CD14-positive monocyte (primary cell): ENCODE measurements at regions not wholly inside any gene's neighbourhood (a gene's known extent, or its start where the extent isn't known, plus 50 kb on each side); places are given as distances from the start of the nearest gene placed in this dataset.

Source experiments
- DNase-seq, 3 donors: peaks; one replicate each; pipeline ENCODE4 v3.0.0-alpha.2; 2011 to 2022
- H2AFZ ChIP-seq: 2 replicates; pipeline ENCODE4 v1.6.0; 2012; ENCODE audit warnings: mild to moderate bottlenecking, low read depth, low read length, inconsistent platforms; ENCODE audit not compliant: insufficient read depth, poor library complexity, severe bottlenecking
- H3K27ac ChIP-seq, 2 donors: 1 replicate in 1 of 2; 2 replicates in 1 of 2; pipeline ENCODE4 v1.5.1; 2012 to 2013; ENCODE audit warnings: low read length in 2 of 2, control low read depth in 1 of 2, inconsistent platforms in 1 of 2, low read depth in 1 of 2, mild to moderate bottlenecking in 1 of 2
- H3K27me3 ChIP-seq, 2 donors: one replicate each; pipeline versions ENCODE4 v1.6.0 to v1.6.1; 2011 to 2013; ENCODE audit warnings: low read length in 2 of 2; ENCODE audit not compliant: control insufficient read depth in 2 of 2, insufficient read depth in 2 of 2
- H3K36me3 ChIP-seq, 2 donors: replicated peaks in 1 of 2; 1 replicate in 1 of 2; 2 replicates in 1 of 2; pipeline versions ENCODE4 v1.5.1 to v1.6.1; 2012 to 2013; ENCODE audit warnings: low read length in 2 of 2, control low read depth in 1 of 2, inconsistent platforms in 1 of 2, mild to moderate bottlenecking in 1 of 2; ENCODE audit not compliant: insufficient read depth in 2 of 2, control insufficient read depth in 1 of 2
- H3K4me1 ChIP-seq, 2 donors: 1 replicate in 1 of 2; 2 replicates in 1 of 2; pipeline versions ENCODE4 v1.5.1 to v1.6.1; 2012 to 2013; ENCODE audit warnings: low read length in 2 of 2, control low read depth in 1 of 2, inconsistent platforms in 1 of 2, mild to moderate bottlenecking in 1 of 2, moderate library complexity in 1 of 2; ENCODE audit not compliant: insufficient read depth in 2 of 2, control insufficient read depth in 1 of 2
- H3K4me2 ChIP-seq: replicated peaks from 2 replicates; pipeline ENCODE3; 2012; ENCODE audit warnings: low read length, moderate library complexity, mild to moderate bottlenecking; ENCODE audit not compliant: poor library complexity, severe bottlenecking; ENCODE audit errors: extremely low read depth
- H3K4me3 ChIP-seq, 3 experiments: fragments of 200-600 bp in 1 of 3; sonication (generic) in 1 of 3; replicated peaks in 1 of 3; 1 replicate in 2 of 3; 2 replicates in 1 of 3; pipeline ENCODE4 v1.5.1; 2011 to 2013; ENCODE audit warnings: low read length in 3 of 3, mild to moderate bottlenecking in 3 of 3, control low read depth in 2 of 3, low read depth in 2 of 3, inconsistent platforms in 1 of 3, moderate library complexity in 1 of 3
- H3K79me2 ChIP-seq: 2 replicates; pipeline ENCODE4 v1.6.0; 2012; ENCODE audit warnings: mild to moderate bottlenecking, control low read depth, inconsistent platforms, low read length, moderate library complexity; ENCODE audit not compliant: insufficient read depth
- H3K9ac ChIP-seq: 2 replicates; pipeline ENCODE4 v1.6.0; 2017; ENCODE audit warnings: low read length, mild to moderate bottlenecking; ENCODE audit not compliant: insufficient read depth, poor library complexity, severe bottlenecking
- H3K9me3 ChIP-seq, 2 donors: replicated peaks in 1 of 2; 1 replicate in 1 of 2; 2 replicates in 1 of 2; pipeline versions ENCODE4 v1.5.1 to v1.6.1; 2012 to 2013; ENCODE audit warnings: low read length in 2 of 2, control low read depth in 1 of 2; ENCODE audit not compliant: control insufficient read depth in 1 of 2, insufficient read depth in 1 of 2
- H4K20me1 ChIP-seq: 2 replicates; pipeline ENCODE4 v1.6.0; 2012; ENCODE audit warnings: mild to moderate bottlenecking, low read length, control low read depth, moderate library complexity; ENCODE audit not compliant: insufficient read depth
- H3K27ac Mint-ChIP-seq, 7 donors: one replicate each; pipeline ENCODE4 v1.8.0; 2020; ENCODE audit warnings: mild to moderate bottlenecking in 7 of 7, mixed read lengths in 7 of 7, moderate library complexity in 6 of 7, inconsistent platforms in 2 of 7
- H3K27me3 Mint-ChIP-seq, 3 donors: one replicate each; pipeline ENCODE4 v1.8.0; 2021 to 2022; ENCODE audit warnings: low read depth in 3 of 3, mild to moderate bottlenecking in 3 of 3, mixed read lengths in 3 of 3, moderate library complexity in 3 of 3, inconsistent platforms in 1 of 3
- H3K36me3 Mint-ChIP-seq, 2 donors: one replicate each; pipeline ENCODE4 v1.8.0; 2020; ENCODE audit warnings: mixed read lengths in 2 of 2, inconsistent platforms in 1 of 2, mild to moderate bottlenecking in 1 of 2
- H3K4me1 Mint-ChIP-seq: one replicate; pipeline ENCODE4 v1.8.0; 2020; ENCODE audit warnings: mild to moderate bottlenecking, mixed read lengths
- H3K4me3 Mint-ChIP-seq, 2 donors: one replicate each; pipeline ENCODE4 v1.8.0; 2020; ENCODE audit warnings: mild to moderate bottlenecking in 2 of 2, mixed read lengths in 2 of 2, moderate library complexity in 1 of 2
- H3K9me3 Mint-ChIP-seq, 7 donors: one replicate each; pipeline ENCODE4 v1.8.0; 2020 to 2022; ENCODE audit warnings: mixed read lengths in 7 of 7, mild to moderate bottlenecking in 6 of 7, moderate library complexity in 6 of 7, inconsistent platforms in 2 of 7
- CTCF ChIP-seq: fragments of 200-600 bp; IDR thresholded peaks from one replicate; pipeline ENCODE4 v1.8.0; 2022; ENCODE audit warnings: antibody characterized with exemption, mild to moderate bottlenecking
- WGBS: methylation state at CpG from one replicate; pipeline ENCODE4 v1.1.5; 2013; ENCODE audit warnings: missing lambda C conversion rate; ENCODE audit not compliant: insufficient coverage; 5-methylcytosine and 5-hydroxymethylcytosine counted together
- intact Hi-C, 2 donors: fragments of 100-400 bp; cut with micrococcal nuclease; formaldehyde crosslinking; loops; one replicate each; pipeline versions ENCODE4 v1.15.0 to v1.15.1; 2023

GRCh38 chr1:101741910-101742309 lies 254.8 kb downstream of the OLFM3 start:
- Mint-ChIP-seq H3K4me1 (peaks cover 2% of the 10 kb centered on the region), H3K27me3 (peaks cover 0 to 1% (median 0%) of the 10 kb centered on the region in 3 donors), H3K9me3 (peaks cover 0 to 7% (median 2%) of the 10 kb centered on the region in 7 donors), H3K27ac (no peak overlapping the region), H3K36me3 (no peaks in the 10 kb centered on the region), H3K4me3 (no peak overlapping the region)
- H4K20me1 ChIP-seq: no peaks in the 10 kb centered on the region
- no peak overlapping the region for H3K4me2 ChIP-seq
- TF ChIP-seq CTCF: no peak
- H3K4me1 ChIP-seq: no peaks in the 10 kb centered on the region
- H2AFZ ChIP-seq: no peak overlapping the region
- no peak overlapping the region for H3K9ac ChIP-seq
- H3K27me3 ChIP-seq: no peaks in the 10 kb centered on the region
- no peaks in the 10 kb centered on the region for H3K79me2 ChIP-seq
- H3K36me3 ChIP-seq: no peaks in the 10 kb centered on the region
- H3K4me3 ChIP-seq: no peak overlapping the region
- no peak for DNase-seq
- intact Hi-C loops: no loop called here
- WGBS: 76% methylated on average over 2 of the region's 5 CpGs
- H3K9me3 ChIP-seq: no peaks in the 10 kb centered on the region
- no peak overlapping the region for H3K27ac ChIP-seq

GRCh38 chr1:101742509-101742908 lies 254.2 kb downstream of the OLFM3 start:
- Mint-ChIP-seq H3K4me3 (no peak overlapping the region), H3K27ac (no peak overlapping the region), H3K36me3 (no peaks in the 10 kb centered on the region), H3K9me3 (peaks cover 0 to 7% (median 3%) of the 10 kb centered on the region in 7 donors), H3K4me1 (peaks cover 2% of the 10 kb centered on the region), H3K27me3 (peaks cover 0 to 2% (median 0%) of the 10 kb centered on the region in 3 donors)
- H2AFZ ChIP-seq: no peak overlapping the region
- no peaks in the 10 kb centered on the region for H3K79me2 ChIP-seq
- WGBS: no CpG with 5 or more reads among the region's 1 CpG
- H3K9ac ChIP-seq: no peak overlapping the region
- H3K4me1 ChIP-seq: no peaks in the 10 kb centered on the region
- DNase-seq: no peak
- intact Hi-C loops: no loop called here
- no peaks in the 10 kb centered on the region for H4K20me1 ChIP-seq
- no peaks in the 10 kb centered on the region for H3K27me3 ChIP-seq
- no peaks in the 10 kb centered on the region for H3K9me3 ChIP-seq
- TF ChIP-seq CTCF: no peak
- H3K4me3 ChIP-seq: no peak overlapping the region
- H3K4me2 ChIP-seq: no peak overlapping the region
- H3K27ac ChIP-seq: no peak overlapping the region
- no peaks in the 10 kb centered on the region for H3K36me3 ChIP-seq
